Upper lobe of left lung (tissue), 6 donors: ENCODE measurements at regions not wholly inside any gene's neighbourhood (a gene's known extent, or its start where the extent isn't known, plus 50 kb on each side); places are given as distances from the start of the nearest gene placed in this dataset.

ENCODE experiments used
- ATAC-seq, 2 donors: fragments of 200-7000 bp; cut with Tn5 transposase; one replicate each; pipeline ENCODE4 v1.9.1; 2022; ENCODE audit warnings: mild to moderate bottlenecking in 2 of 2, moderate library complexity in 2 of 2; ENCODE audit not compliant: low FRiP score in 2 of 2
- DNase-seq, 2 donors: peaks; one replicate each; pipeline ENCODE4 v3.0.0-alpha.2; 2019 to 2020
- H3K27ac ChIP-seq, 4 donors: fragments of 200-600 bp; sonication (generic); one replicate each; pipeline ENCODE4 v1.5.1; 2016 to 2019
- H3K27me3 ChIP-seq, 4 donors: fragments of 200-600 bp; sonication (generic); one replicate each; pipeline ENCODE4 v1.5.1; 2017 to 2019
- H3K36me3 ChIP-seq, 4 donors: fragments of 200-600 bp; sonication (generic); one replicate each; pipeline ENCODE4 v1.5.1; 2016 to 2019
- H3K4me1 ChIP-seq, 4 donors: fragments of 200-600 bp; sonication (generic); one replicate each; pipeline ENCODE4 v1.5.1; 2018 to 2019
- H3K4me3 ChIP-seq, 4 donors: fragments of 200-600 bp; sonication (generic); one replicate each; pipeline ENCODE4 v1.5.1; 2017 to 2019; ENCODE audit warnings: mild to moderate bottlenecking in 2 of 4, moderate library complexity in 1 of 4
- H3K9me3 ChIP-seq, 4 donors: fragments of 200-600 bp; sonication (generic); one replicate each; pipeline ENCODE4 v1.5.1; 2018 to 2019
- EP300 ChIP-seq, 4 donors: sonication (generic); formaldehyde crosslinking; IDR thresholded peaks; one replicate each; pipeline ENCODE4 v1.5.1; 2017; ENCODE audit warnings: antibody characterized with exemption in 4 of 4, control low read depth in 2 of 4
- POLR2A ChIP-seq, 4 donors: fragments of 450-650 bp; IDR thresholded peaks; one replicate each; pipeline ENCODE4 v1.5.1; 2016 to 2017; ENCODE audit warnings: antibody characterized with exemption in 4 of 4, mild to moderate bottlenecking in 2 of 4
- POLR2AphosphoS5 ChIP-seq, 2 donors: sonication (generic); formaldehyde crosslinking; IDR thresholded peaks; one replicate each; pipeline ENCODE4 v1.5.1; 2017; ENCODE audit warnings: antibody characterized with exemption in 2 of 2
- WGBS, 2 donors: methylation state at CpG; one replicate each; pipeline ENCODE4 v1.1.5; 2017 to 2018; 5-methylcytosine and 5-hydroxymethylcytosine counted together
- TF ChIP-seq, protein P1 (sequence below), 6 experiments: fragments of 450-650 bp in 4 of 6; fragments of 200-600 bp in 2 of 6; sonication (generic) in 2 of 6; IDR thresholded peaks; one replicate each; pipeline ENCODE4 v1.5.1; 2016 to 2019; ENCODE audit warnings: antibody characterized with exemption in 6 of 6
- donor health status: DM: no; HTN: no; CAD: no; lungs with moderate emphysema.
- donor health status: DM: no; HTN: yes; CAD: no; lungs with severe emphysema.

DNA sequence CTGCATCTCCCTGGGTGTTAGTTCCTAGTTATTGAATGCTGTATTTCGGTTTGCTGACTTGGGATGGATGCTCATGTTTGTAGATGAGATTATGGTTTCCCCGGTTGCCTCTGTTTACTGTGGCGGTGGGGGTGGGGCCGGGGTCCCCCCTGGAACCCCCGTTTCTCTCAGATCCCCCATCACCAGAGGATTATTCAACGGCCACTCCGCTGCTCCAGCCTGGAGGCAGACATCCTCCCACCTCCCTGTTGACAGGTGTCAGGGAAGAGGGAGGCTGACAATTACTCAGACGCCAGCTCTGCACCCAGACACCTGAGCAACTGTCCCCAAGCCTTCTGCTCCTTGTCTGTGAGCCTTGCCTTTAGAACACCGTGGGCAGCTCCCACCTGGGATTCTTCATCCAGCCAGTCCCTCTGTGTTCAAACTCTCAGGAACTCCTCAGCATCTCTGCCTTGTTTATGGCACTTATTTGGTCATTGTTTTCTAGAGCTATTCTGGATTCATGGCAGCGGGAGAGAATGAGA lies 95.9 kb upstream of the PRR20G start:
- H3K27me3 ChIP-seq: no peaks in the 10 kb centered on the region
- no peak for DNase-seq

DNA sequence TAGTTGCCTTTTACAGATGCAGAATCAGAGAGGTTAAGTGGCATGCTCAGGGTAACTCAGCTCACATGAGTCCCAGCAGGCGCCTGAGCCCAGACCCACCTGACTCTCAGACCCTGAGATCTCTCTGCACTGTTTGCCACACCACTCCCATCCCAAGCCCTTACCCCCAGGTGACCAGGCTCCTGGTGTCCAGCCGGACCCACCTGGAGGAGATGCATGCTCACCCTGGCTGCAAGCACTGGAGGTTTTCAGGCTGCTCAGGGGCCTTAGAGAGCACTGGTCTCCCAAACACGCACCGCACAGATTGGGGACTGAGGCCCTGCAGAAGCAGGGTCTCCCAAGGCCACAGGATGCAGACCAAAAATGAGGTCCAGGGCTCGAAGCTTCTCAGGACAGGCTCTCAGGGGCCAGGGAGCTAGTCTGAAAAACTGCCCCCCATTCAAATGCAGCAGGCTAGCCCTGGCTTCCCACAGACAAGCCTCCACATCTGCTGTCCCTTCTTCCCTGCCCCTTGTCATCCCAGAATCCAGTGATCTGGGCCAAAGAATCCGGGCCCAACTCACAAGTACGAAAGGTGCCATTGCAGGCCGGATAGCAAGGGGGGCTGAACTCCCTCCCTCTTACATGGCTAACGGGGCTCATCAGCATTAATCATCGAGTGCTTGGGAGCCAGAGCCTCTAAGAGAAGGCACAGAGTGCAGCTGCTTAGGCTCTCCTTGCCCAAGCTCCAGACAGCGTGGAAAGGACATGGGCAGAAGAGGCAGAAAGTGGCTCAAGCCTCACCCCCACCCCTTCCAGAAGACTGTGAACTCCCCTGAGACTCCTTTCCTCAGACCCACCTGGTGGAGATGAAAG lies 90.2 kb upstream of the PRR20G start:
- DNase-seq (no peak), ATAC-seq (no peak)
- Histone ChIP-seq H3K9me3 (peaks cover 0 to 6% (median 3%) of the 10 kb centered on the region in 4 donors), H3K4me3 (no peak overlapping the region), H3K27ac (no peak overlapping the region), H3K27me3 (no peaks in the 10 kb centered on the region), H3K36me3 (no peaks in the 10 kb centered on the region), H3K4me1 (no peaks in the 10 kb centered on the region)
- TF ChIP-seq, protein P1, sequence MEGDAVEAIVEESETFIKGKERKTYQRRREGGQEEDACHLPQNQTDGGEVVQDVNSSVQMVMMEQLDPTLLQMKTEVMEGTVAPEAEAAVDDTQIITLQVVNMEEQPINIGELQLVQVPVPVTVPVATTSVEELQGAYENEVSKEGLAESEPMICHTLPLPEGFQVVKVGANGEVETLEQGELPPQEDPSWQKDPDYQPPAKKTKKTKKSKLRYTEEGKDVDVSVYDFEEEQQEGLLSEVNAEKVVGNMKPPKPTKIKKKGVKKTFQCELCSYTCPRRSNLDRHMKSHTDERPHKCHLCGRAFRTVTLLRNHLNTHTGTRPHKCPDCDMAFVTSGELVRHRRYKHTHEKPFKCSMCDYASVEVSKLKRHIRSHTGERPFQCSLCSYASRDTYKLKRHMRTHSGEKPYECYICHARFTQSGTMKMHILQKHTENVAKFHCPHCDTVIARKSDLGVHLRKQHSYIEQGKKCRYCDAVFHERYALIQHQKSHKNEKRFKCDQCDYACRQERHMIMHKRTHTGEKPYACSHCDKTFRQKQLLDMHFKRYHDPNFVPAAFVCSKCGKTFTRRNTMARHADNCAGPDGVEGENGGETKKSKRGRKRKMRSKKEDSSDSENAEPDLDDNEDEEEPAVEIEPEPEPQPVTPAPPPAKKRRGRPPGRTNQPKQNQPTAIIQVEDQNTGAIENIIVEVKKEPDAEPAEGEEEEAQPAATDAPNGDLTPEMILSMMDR (IDR thresholded peaks at IDR 0.05): no peak
- TF ChIP-seq POLR2A (IDR thresholded peaks at IDR 0.05) (no peak), EP300 (IDR thresholded peaks at IDR 0.05) (no peak), POLR2AphosphoS5 (IDR thresholded peaks at IDR 0.05) (no peak)
- 80 to 93% methylated on average over 2 to 11 of the region's 11 CpGs for WGBS, 2 donors

More for the DNA sequence above, 95.9 kb upstream of the PRR20G start:
- no peak for ATAC-seq
- H3K27ac ChIP-seq: no peak overlapping the region
- 62 to 64% methylated on average over 10 of the region's 10 CpGs for WGBS, 2 donors
- TF ChIP-seq, protein P1 (IDR thresholded peaks at IDR 0.05): no peak
- TF ChIP-seq EP300 (IDR thresholded peaks at IDR 0.05): no peak
- TF ChIP-seq POLR2A (IDR thresholded peaks at IDR 0.05): no peak
- no peak for TF ChIP-seq POLR2AphosphoS5 (IDR thresholded peaks at IDR 0.05)
- no peaks in the 10 kb centered on the region for H3K9me3 ChIP-seq
- no peak overlapping the region for H3K4me3 ChIP-seq
- H3K4me1 ChIP-seq: no peaks in the 10 kb centered on the region
- H3K36me3 ChIP-seq: no peaks in the 10 kb centered on the region

DNA sequence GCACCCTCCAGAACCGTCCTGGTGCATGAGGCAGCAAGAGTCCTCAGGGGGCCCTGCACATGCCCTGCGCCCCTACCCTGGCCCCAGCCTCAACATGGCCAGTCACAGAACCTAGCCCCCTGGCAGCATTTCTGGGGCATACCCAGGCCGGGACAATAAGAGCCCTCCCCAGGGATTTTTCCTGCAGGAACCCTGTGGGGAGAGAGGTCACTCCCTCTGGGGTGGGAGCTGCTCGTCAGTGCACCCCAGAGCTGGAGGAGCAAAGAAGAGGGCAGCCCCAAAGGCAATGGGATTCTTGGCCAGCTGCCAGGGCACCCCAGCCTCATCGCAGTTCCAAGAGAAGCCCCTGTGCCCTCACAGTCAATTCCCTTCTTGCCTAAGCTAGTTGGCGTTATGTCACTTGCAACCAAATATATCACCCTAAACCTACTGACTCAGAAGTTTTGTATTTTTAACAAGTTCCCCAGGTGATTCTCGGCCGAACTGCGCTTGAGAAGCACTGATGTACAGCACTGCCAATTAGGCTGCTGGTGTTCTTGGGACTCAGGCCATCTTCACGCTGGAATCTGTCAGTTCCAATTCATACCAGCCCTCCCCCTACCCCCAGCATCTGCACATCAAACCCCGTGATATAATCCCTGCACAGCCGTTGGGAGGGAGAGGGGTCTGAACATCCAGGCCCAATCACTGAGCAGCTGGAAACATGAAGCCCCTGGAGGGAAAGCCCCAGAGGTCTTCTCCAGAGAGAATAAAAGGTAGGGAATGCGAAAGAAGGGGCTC lies 87.5 kb upstream of the PRR20G start:
- no peak for DNase-seq
- peaks cover 0 to 6% (median 3%) of the 10 kb centered on the region in 4 donors for H3K9me3 ChIP-seq
- 83 to 90% methylated on average over 10 to 13 of the region's 13 CpGs for WGBS, 2 donors
- no peak for ATAC-seq
- no peaks in the 10 kb centered on the region for H3K4me1 ChIP-seq
- H3K36me3 ChIP-seq: no peaks in the 10 kb centered on the region
- no peaks in the 10 kb centered on the region for H3K27me3 ChIP-seq
- H3K4me3 ChIP-seq: no peak overlapping the region
- TF ChIP-seq POLR2AphosphoS5 (IDR thresholded peaks at IDR 0.05): no peak
- TF ChIP-seq, protein P1 (IDR thresholded peaks at IDR 0.05): no peak
- TF ChIP-seq POLR2A (IDR thresholded peaks at IDR 0.05): no peak
- no peak for TF ChIP-seq EP300 (IDR thresholded peaks at IDR 0.05)
- no peak overlapping the region for H3K27ac ChIP-seq

DNA sequence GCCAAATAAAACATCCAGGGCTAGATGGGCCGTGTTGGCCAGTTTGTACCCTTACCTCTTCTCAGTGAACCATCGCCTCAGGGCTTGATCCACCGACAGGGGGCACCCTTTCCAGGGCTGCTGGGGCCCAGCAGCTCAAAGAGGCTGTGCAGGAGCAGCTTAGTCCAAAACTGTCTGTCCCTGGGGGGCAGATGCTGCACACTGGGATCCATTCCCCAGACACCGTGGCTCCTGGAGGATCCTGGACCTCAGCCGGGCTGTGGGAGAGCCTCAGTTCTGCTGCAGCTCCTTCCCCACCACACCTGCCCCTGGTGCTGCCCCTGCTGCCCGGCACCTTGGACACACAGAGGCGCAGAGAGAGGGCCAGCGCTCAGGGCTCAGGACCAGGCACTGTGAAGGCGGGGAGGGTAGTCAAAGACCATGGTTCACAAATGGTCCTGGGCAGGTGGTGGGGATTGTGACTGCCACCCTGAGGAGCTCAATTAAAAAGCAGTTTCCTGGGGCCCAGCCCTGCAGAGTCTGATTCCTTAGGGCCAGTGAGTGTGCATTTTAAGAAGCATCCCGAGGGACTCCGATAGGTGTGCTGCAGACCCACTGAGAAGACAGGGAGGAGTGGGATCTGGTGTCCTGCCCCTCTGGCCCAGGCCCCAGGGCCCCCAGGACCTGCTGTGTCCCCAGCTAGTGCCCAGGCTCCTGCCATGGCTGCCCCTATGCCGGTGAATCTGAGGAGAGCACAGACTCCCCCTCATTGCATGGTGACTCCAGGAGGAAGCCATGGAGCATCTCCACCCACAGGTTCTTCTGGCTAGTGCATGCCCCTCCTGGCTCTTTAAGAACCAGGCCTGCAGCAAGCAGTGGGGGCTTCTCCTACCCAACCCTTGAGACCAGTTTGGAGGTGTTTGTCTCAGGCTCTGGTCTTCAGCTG lies 86.5 kb upstream of the PRR20G start:
- H3K4me1 ChIP-seq: no peaks in the 10 kb centered on the region
- H3K9me3 ChIP-seq: peaks cover 0 to 6% (median 3%) of the 10 kb centered on the region in 4 donors
- no peaks in the 10 kb centered on the region for H3K36me3 ChIP-seq
- no peak overlapping the region for H3K4me3 ChIP-seq
- no peak overlapping the region for H3K27ac ChIP-seq
- TF ChIP-seq, protein P1 (IDR thresholded peaks at IDR 0.05): peak in 4 of 6 experiments; percentile 35 to 53 (median 44)
- no peak for TF ChIP-seq POLR2AphosphoS5 (IDR thresholded peaks at IDR 0.05)
- no peak for DNase-seq
- WGBS, 2 donors: 53 to 71% methylated on average over 4 to 12 of the region's 12 CpGs
- H3K27me3 ChIP-seq: no peaks in the 10 kb centered on the region
- peak in 1 of 2 donors; percentile 6 for ATAC-seq
